CD4-positive, alpha-beta T cell treated with Interleukin-17A for 1 hour (primary cell): ENCODE measurements at regions not wholly inside any gene's neighbourhood (a gene's known extent, or its start where the extent isn't known, plus 50 kb on each side); places are given as distances from the start of the nearest gene placed in this dataset.
"Not testable (repeated sequence)": the region's sequence is repeated elsewhere in the genome, so short reads cannot be mapped to it uniquely, and the experiment has no call there.

Experiments
- DNase-seq: peaks from one replicate; pipeline ENCODE4 v3.0.0-alpha.2; 2020

- no peak for DNase-seq
Measured at GRCh38 chr1:96096613-96097321, 624.8 kb upstream of the PTBP2 start.

GRCh38 chr1:96104506-96104905, 617.1 kb upstream of the PTBP2 start:
- DNase-seq: no peak

- no peak for DNase-seq
Measured at GRCh38 chr1:96104906-96105305, 616.7 kb upstream of the PTBP2 start.

- DNase-seq: no peak
Measured at GRCh38 chr1:96116731-96117130, 604.9 kb upstream of the PTBP2 start.

- no peak for DNase-seq
Measured at GRCh38 chr1:96130432-96130831, 591.2 kb upstream of the PTBP2 start.

GRCh38 chr1:96144636-96145035, 576.9 kb upstream of the PTBP2 start:
- no peak for DNase-seq

GRCh38 chr1:96145492-96145891, 576.1 kb upstream of the PTBP2 start:
- DNase-seq: no peak

GRCh38 chr1:96152957-96153356, 568.6 kb upstream of the PTBP2 start:
- not testable (repeated sequence) for DNase-seq

GRCh38 chr1:96157101-96157500, 564.5 kb upstream of the PTBP2 start:
- DNase-seq: no peak

GRCh38 chr1:96159379-96159778, 562.2 kb upstream of the PTBP2 start:
- DNase-seq: no peak

GRCh38 chr1:96164053-96164452, 557.5 kb upstream of the PTBP2 start:
- DNase-seq: no peak

- DNase-seq: no peak
Measured at GRCh38 chr1:96178053-96178452, 543.5 kb upstream of the PTBP2 start.

- no peak for DNase-seq
Measured at GRCh38 chr1:96183485-96183884, 538.1 kb upstream of the PTBP2 start.

- no peak for DNase-seq
Measured at GRCh38 chr1:96183928-96184327, 537.7 kb upstream of the PTBP2 start.

GRCh38 chr1:96185181-96185580, 536.4 kb upstream of the PTBP2 start:
- no peak for DNase-seq

GRCh38 chr1:96187020-96187419, 534.6 kb upstream of the PTBP2 start:
- no peak for DNase-seq

GRCh38 chr1:96191165-96191564, 530.4 kb upstream of the PTBP2 start:
- DNase-seq: no peak

GRCh38 chr1:96206451-96206850, 515.1 kb upstream of the PTBP2 start:
- DNase-seq: no peak

GRCh38 chr1:96207936-96208335, 513.6 kb upstream of the PTBP2 start:
- no peak for DNase-seq

- DNase-seq: no peak
Measured at GRCh38 chr1:96208428-96208827, 513.2 kb upstream of the PTBP2 start.

- no peak for DNase-seq
Measured at GRCh38 chr1:96210054-96210453, 511.5 kb upstream of the PTBP2 start.

GRCh38 chr1:96211202-96211601, 510.4 kb upstream of the PTBP2 start:
- no peak for DNase-seq

- DNase-seq: no peak
Measured at GRCh38 chr1:96214982-96215381, 506.6 kb upstream of the PTBP2 start.

GRCh38 chr1:96220651-96221050, 500.9 kb upstream of the PTBP2 start:
- no peak for DNase-seq

GRCh38 chr1:96222701-96223100, 498.9 kb upstream of the PTBP2 start:
- DNase-seq: no peak
